Activated CD4-positive, alpha-beta T cell treated with anti-CD3 and anti-CD28 coated beads, Interleukin-2, Interleukin-6, amounts not matched to agents 100 ng/mL and 50 ng/mL, durations not matched to agents 16 hours and 8 hours (primary cell): ENCODE measurements at regions not wholly inside any gene's neighbourhood (a gene's known extent, or its start where the extent isn't known, plus 50 kb on each side); places are given as distances from the start of the nearest gene placed in this dataset.

Source experiments
- DNase-seq: peaks from one replicate; pipeline ENCODE4 v3.0.0-alpha.2; 2020

DNA sequence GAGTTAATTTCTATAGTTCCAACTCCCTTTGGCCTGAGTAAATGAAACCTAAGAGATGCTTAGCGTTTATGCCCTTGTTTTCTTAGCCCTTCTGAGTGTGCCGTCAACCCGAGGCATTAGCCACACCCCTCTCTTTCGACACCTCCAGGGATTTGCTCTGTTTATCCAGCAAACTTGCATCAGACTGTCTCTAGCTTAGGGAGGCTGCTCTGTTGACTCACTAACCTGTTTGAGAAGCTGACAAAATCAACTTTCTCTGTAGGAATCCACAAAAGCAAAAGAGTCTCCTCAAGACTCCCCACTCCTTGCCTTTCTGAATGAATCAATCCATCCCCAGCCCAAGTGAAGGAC lies 317.6 kb downstream of the TNS1 start:
- DNase-seq, result no peak

- DNase-seq, result no peak
Measured at GRCh38 chr2:217684431-217685254, 318.2 kb downstream of the TNS1 start.

GRCh38 chr2:217683106-217683870 lies 319.5 kb downstream of the TNS1 start:
- no peak for DNase-seq

DNA sequence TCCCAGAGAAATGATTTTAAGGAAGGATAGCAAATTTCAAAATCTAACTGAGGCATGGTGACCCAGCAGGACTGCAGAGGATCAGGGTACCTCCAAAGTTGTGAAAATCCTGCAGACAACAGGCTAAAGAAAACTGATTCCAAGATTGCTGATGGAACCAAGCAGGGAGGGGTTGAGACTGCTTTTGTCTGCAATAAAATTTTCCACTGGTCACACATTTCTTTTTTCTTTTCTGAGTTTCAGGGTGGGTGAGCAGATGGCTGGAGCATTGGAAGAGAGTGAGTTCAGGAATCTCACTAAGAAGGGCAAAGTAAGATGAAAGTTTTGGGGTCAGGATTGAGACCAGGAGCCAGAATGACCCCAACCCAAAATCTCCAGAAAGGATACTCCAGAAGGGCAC lies 321.0 kb downstream of the TNS1 start:
- no peak for DNase-seq

GRCh38 chr2:217680381-217680780 lies 322.4 kb downstream of the TNS1 start:
- DNase-seq, result no peak

GRCh38 chr2:217673627-217674026 lies 329.2 kb downstream of the TNS1 start:
- DNase-seq, result no peak

DNA sequence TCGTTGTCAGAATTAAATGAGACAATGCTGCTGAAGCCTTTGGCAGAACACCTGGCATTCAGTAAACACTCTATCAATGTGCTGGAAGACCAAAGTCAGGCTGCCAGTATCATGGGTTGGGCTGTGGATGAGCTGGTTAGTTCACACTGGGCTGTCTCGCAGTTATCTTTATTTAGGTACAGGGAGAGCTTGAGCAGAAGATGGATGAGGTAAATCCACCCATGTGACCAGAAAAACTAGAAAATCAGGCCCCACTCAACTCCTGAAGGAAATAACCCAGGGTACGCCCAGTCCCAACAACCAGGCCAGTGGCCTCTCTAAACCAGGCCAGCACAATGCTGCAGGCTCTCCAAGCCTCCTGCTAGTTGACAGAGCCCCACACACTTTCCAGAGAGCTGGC lies 330.3 kb downstream of the TNS1 start:
- no peak for DNase-seq

GRCh38 chr2:217671871-217672270 lies 330.9 kb downstream of the TNS1 start:
- no peak for DNase-seq

- DNase-seq, result no peak
Measured at GRCh38 chr2:217671075-217671474, 331.7 kb downstream of the TNS1 start.

GRCh38 chr2:217669831-217670230 lies 333.0 kb downstream of the TNS1 start:
- no peak for DNase-seq

DNA sequence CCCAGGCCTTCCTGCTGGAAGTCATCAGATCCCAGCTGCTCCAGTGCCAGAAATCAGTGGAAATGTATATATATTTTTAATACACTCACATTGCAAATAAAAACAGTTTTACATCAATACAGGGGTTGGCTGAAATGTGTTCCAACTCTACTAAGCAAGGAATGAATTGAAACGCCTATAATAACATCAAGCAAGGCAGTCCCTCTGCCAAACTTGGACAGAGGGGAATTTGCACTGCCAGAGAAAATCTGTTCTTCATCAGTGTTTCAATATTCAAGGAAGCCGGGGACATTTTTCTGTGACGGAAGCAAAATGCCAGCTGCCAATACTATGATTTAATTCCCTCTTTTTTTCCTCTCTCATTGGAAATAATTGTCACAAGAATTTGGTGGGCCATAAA lies 335.3 kb downstream of the TNS1 start:
- no peak for DNase-seq

DNA sequence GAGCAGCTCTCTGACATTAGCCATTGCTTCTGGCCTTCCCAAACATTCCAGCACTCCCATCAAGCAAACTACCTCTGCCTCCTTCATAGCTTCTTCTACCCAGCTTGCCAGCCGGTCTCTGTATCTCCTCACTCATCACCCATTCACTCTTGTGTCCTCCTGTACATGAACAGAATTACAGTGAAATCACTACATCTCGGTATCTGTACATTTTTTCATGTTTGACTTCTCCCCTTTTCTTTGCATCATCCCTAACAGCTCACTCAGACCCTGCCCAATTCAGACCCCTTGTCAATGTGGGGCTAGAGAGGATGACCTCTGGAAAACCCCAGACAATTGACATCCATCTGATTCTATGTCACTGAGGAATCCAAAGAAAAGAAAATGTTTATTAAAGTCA lies 335.8 kb downstream of the TNS1 start:
- no peak for DNase-seq

- DNase-seq, result peak; percentile 9
Measured at GRCh38 chr2:217666338-217666737, 336.5 kb downstream of the TNS1 start.

GRCh38 chr2:217664761-217665160 lies 338.0 kb downstream of the TNS1 start:
- no peak for DNase-seq

DNA sequence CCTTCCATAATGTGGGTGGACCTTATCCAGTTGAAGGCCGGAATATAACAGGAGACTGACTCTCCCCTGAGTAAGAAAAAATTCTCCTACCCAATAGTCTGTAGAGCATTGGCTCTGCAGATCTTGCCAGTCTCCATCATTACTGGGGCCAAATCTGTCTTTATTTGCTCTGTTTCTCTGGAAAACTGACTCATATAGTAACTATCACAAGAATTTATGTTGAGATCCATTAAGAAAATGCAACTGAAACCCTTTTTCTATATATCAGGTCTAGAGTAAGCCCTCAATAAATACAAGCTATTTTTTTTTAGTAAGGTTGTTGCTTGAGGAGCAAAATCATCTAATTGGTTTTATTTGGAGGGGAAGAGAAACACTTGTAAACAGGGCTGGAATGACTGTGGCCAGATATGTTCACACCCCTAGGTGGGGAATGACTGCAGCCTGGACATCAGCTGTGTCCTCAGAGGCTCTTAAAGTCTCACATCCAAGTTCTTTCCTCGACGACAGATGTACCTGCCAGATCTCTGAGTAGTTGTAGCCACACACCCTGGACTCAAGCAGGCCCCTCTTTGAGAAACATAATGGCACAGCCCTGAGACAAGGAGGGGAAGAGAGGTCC lies 339.7 kb downstream of the TNS1 start:
- no peak for DNase-seq

DNA sequence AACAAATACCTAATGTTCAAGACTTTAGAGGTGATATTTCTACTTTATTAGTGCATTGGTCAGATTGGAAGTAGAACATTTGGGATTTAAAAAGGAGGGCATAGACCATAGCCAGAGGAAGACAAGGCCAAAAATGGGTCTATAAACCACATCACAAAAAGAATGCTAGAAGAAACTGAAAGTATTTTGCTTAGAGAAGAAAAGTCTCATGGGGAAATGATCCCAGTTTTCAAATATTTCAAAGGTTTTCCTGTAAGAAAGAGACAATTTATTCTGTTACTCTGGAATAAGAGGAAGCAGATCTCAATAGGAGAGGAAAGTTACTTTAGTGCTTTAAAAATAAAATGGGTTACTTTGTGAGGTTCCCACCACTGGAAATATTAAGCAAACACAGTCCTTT lies 341.4 kb downstream of the TNS1 start:
- DNase-seq, result no peak

DNA sequence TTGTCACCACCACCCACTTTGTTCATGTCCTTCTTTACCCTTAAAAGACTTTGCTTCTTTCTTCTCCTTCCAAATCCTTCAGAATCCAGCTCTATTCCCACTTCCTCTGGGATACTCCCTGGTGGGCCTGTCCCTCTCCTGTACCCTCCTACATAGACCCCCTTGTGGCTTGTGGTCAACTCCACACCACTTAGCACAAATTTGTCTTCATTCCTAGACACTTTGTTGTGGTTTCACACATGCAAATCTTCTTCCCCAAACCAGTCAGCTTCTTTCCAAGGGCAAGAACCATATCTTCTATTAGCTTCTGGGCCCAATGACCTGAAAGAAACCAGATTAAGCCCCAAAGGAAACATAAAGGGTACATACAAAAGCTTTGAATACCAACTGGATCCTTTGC lies 342.4 kb downstream of the TNS1 start:
- peak; percentile 1 for DNase-seq

- no peak for DNase-seq
Measured at GRCh38 chr2:217658806-217659205, 344.0 kb downstream of the TNS1 start.

GRCh38 chr2:217657252-217657651 lies 345.5 kb downstream of the TNS1 start:
- no peak for DNase-seq

- no peak for DNase-seq
Measured at GRCh38 chr2:217656316-217656715, 346.5 kb downstream of the TNS1 start.

GRCh38 chr2:217655651-217656050 lies 347.1 kb downstream of the TNS1 start:
- DNase-seq, result no peak

DNA sequence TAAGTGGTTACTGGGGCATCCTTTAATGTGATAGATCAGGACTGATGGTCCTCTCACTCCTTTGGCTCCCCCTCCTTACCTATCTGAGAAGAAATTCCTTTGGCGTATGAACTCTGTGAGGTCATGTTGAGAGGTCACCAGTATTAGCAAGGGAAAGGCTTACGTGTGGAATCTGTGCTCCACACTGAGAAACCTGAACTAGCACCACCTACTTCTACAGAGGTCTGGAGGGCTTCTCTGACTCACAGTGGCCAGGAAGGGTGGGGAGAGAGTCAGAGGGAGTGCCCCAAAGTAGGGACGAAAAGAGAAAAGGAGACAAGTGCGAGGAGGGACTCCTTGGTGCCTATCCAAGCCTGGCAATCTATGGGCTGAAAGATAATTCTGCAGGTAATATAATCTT lies 348.6 kb downstream of the TNS1 start:
- no peak for DNase-seq

DNA sequence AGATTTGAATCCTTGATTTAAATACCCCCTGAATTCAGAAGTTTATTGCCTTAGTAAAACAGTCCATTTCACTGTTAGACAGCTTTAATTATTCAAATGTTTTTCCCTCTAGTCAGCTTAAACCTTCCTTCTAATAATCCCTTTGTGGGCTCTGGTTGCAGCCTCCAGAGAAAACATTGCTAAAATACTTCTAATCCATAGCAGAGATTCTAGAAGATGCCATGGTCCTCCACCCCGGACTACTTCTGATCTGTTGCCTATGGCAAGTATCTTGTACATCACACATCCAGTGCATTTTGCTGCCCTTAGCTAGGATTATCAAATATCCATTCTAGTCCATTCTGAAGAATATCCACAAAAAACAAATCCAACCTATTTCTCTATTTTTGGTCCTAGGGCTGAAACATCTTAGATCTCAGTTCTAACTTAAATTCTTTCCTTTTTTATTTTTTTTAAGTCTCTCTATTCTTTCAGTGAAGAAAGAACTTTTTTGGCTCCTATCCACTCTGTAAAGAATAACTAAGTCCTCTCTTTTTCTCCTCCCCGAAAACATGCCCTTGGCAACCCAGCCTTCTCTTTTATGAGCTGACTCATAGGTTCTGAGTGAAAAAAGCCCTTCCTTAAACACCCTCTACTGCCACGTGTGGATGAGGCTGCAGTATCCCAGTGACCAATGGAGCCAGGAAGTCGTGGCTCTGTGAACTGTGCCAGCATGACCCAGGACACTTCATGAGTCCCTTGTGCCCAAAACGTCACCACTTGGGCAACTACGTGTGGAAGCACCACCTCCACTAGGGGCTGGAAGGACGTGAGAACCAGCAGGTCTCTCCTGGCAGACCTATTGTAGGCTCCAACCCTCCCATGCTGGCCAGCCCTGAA lies 349.8 kb downstream of the TNS1 start:
- no peak for DNase-seq
